ENCODE measurements at regions not wholly inside any gene's neighbourhood (a gene's known extent, or its start where the extent isn't known, plus 50 kb on each side); places are given as distances from the start of the nearest gene placed in this dataset.

DNA sequence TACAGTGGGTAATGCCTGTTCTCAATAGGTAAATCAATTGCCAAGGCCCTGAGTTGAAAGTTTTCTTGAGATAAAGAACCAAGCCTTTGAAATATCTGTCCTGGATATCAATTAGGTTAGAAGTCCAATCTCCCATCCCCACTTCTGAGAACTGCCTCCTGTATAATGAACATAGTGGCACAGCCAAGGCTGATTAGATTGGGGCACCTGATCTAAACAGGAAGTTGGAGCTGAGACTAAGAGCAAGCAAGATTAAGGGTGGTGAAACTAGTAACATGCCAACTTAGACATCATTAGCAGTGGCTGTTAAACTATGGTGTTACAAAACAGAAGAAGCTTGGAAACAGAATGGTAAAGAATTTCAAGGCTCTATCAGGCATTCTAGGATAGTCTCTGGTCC is 137.7 kb upstream of the TMEM108 start:
- no peaks in the 10 kb centered on the region for H3K36me3 Mint-ChIP-seq
- H3K27ac Mint-ChIP-seq, result no peak overlapping the region
- CTCF ChIA-PET (ENCODE audit: partially characterized antibody), result no interaction called here
- H3K27me3 ChIP-seq (ENCODE audit: insufficient read depth, low read length), result no peaks in the 10 kb centered on the region
- no peak overlapping the region for H3K27ac ChIP-seq (ENCODE audit: low read depth, low read length)
- no peaks in the 10 kb centered on the region for H3K27me3 Mint-ChIP-seq
- no peak for DNase-seq
- H3K9me3 ChIP-seq (ENCODE audit: control insufficient read depth in 1 of 2, low read length in 2 of 2), result no peaks in the 10 kb centered on the region
- H3K9me3 Mint-ChIP-seq, result peaks cover 0 to 2% (median 0%) of the 10 kb centered on the region in 8 donors
- no peak overlapping the region for H3K4me3 Mint-ChIP-seq
- H3K4me3 ChIP-seq (ENCODE audit: low read length in 2 of 2), result no peak overlapping the region
- no peaks in the 10 kb centered on the region for H3K4me1 Mint-ChIP-seq
- intact Hi-C loops (cut with micrococcal nuclease), result no loop called here
- POLR2A ChIA-PET (ENCODE audit: partially characterized antibody), result no interaction called here
- H3K36me3 ChIP-seq (ENCODE audit: insufficient read depth, low read length), result no peaks in the 10 kb centered on the region
- H3K4me1 ChIP-seq (ENCODE audit: insufficient read depth, low read length), result no peaks in the 10 kb centered on the region

DNA sequence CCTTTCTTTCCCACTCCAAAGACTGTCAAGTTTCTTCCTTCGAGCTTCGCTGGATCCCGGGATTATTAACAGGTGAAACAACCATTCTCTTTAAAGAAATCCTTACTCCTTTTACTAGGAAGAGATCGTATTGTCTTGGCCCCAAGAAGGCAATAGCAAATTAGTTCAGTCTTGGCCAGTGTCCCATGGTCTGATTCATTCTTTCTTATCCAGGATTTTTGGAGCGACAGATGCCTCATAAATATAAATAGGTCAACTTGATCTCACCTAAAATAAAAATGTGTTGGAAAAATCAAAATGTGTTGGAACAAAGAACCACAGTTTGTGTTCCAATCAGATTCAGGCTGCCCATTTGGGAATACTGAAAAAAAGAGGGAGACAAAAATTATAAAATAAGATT is 140.1 kb upstream of the TMEM108 start:
- Histone ChIP-seq H3K27ac (ENCODE audit: low read depth, low read length) (no peak overlapping the region), H3K27me3 (ENCODE audit: insufficient read depth, low read length) (no peaks in the 10 kb centered on the region), H3K9me3 (ENCODE audit: control insufficient read depth in 1 of 2, low read length in 2 of 2) (no peaks in the 10 kb centered on the region), H3K36me3 (ENCODE audit: insufficient read depth, low read length) (no peaks in the 10 kb centered on the region), H3K4me3 (ENCODE audit: low read length in 2 of 2) (no peak overlapping the region), H3K4me1 (ENCODE audit: insufficient read depth, low read length) (no peaks in the 10 kb centered on the region)
- Mint-ChIP-seq H3K27me3 (no peaks in the 10 kb centered on the region), H3K9me3 (peaks cover 0 to 1% (median 0%) of the 10 kb centered on the region in 8 donors), H3K36me3 (no peaks in the 10 kb centered on the region), H3K4me1 (no peaks in the 10 kb centered on the region), H3K27ac (no peak overlapping the region), H3K4me3 (no peak overlapping the region)
- DNase-seq, result no peak
- ChIA-PET POLR2A (ENCODE audit: partially characterized antibody) (no interaction called here), CTCF (ENCODE audit: partially characterized antibody) (no interaction called here)
- intact Hi-C loops (cut with micrococcal nuclease), result no loop called here

DNA sequence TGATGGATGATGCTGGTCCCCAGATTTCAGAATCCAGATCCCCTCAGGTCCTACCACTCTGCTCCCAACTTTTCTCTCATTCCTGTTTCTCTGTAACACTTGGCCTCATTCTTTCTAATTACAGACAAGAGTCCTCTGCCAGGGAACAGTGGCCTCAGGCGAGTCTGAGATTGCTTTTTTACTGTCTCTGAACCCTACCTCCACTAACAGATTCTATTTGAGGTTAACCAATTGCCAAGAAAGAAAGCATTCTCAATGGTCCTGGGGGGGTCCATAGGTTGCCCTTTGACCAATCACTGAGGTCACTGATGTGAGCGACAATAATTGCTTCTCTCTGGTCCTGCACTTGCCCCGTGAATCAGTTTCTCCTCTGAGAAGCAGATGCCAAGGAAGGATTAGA is 145.2 kb upstream of the TMEM108 start:
- no peaks in the 10 kb centered on the region for H3K9me3 ChIP-seq (ENCODE audit: control insufficient read depth in 1 of 2, low read length in 2 of 2)
- Mint-ChIP-seq H3K4me1 (no peaks in the 10 kb centered on the region), H3K9me3 (peaks cover 0 to 4% (median 0%) of the 10 kb centered on the region in 8 donors), H3K36me3 (no peaks in the 10 kb centered on the region), H3K4me3 (no peak overlapping the region), H3K27me3 (no peaks in the 10 kb centered on the region), H3K27ac (no peak overlapping the region)
- intact Hi-C loops (cut with micrococcal nuclease), result no loop called here
- H3K36me3 ChIP-seq (ENCODE audit: insufficient read depth, low read length), result no peaks in the 10 kb centered on the region
- H3K27me3 ChIP-seq (ENCODE audit: insufficient read depth, low read length), result no peaks in the 10 kb centered on the region
- H3K27ac ChIP-seq (ENCODE audit: low read depth, low read length), result no peak overlapping the region
- POLR2A ChIA-PET (ENCODE audit: partially characterized antibody), result no interaction called here
- DNase-seq, result no peak
- H3K4me3 ChIP-seq (ENCODE audit: low read length in 2 of 2), result no peak overlapping the region
- H3K4me1 ChIP-seq (ENCODE audit: insufficient read depth, low read length), result no peaks in the 10 kb centered on the region
- CTCF ChIA-PET (ENCODE audit: partially characterized antibody), result no interaction called here

DNA sequence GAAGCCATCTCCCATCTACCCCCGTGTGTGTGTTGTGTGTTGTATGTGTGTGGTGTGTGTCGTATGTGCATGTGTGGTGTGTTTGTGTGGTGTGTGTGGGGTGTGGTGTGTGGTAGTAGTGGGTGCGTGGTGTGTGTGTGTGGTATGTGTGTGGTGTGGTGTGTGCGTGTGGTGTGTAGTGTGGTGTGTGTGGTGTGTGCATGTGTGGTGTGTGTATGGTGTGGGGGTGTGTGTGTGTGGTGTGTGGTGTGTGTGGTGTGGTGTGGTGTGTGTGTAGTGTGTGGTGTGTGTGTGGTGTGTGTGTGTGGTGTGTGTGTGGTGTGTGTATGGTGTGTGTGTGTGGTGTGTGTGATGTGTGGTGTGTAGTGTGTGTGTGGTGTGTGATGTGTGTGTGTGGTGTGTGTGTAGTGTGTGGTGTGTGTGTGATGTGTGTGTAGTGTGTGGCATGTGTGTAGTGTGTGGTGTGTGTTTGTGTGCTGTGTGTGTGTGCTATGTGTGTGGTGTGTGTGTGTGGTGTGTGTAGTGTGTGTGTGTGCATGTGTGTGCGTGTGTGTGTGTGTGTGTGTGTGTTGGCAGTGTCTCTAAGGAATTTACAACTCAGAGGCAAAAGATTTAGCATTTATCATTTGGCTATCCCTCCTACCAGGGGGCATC is 156.3 kb upstream of the TMEM108 start:
- no peak for DNase-seq
- POLR2A ChIA-PET (ENCODE audit: partially characterized antibody), result no interaction called here
- no peaks in the 10 kb centered on the region for H3K9me3 ChIP-seq (ENCODE audit: control insufficient read depth in 1 of 2, low read length in 2 of 2)
- no peaks in the 10 kb centered on the region for H3K27me3 ChIP-seq (ENCODE audit: insufficient read depth, low read length)
- H3K36me3 Mint-ChIP-seq, result no peaks in the 10 kb centered on the region
- peaks cover 0 to 4% (median 0%) of the 10 kb centered on the region in 8 donors for H3K9me3 Mint-ChIP-seq
- no peaks in the 10 kb centered on the region for H3K4me1 ChIP-seq (ENCODE audit: insufficient read depth, low read length)
- H3K4me3 Mint-ChIP-seq, result no peak overlapping the region
- no peaks in the 10 kb centered on the region for H3K36me3 ChIP-seq (ENCODE audit: insufficient read depth, low read length)
- no peak overlapping the region for H3K27ac Mint-ChIP-seq
- H3K27ac ChIP-seq (ENCODE audit: low read depth, low read length), result no peak overlapping the region
- CTCF ChIA-PET (ENCODE audit: partially characterized antibody), result no interaction called here
- no peaks in the 10 kb centered on the region for H3K4me1 Mint-ChIP-seq
- H3K27me3 Mint-ChIP-seq, result peaks cover 2 to 3% of the 10 kb centered on the region in 2 donors
- no peak overlapping the region for H3K4me3 ChIP-seq (ENCODE audit: low read length in 2 of 2)
- intact Hi-C loops (cut with micrococcal nuclease), result no loop called here

DNA sequence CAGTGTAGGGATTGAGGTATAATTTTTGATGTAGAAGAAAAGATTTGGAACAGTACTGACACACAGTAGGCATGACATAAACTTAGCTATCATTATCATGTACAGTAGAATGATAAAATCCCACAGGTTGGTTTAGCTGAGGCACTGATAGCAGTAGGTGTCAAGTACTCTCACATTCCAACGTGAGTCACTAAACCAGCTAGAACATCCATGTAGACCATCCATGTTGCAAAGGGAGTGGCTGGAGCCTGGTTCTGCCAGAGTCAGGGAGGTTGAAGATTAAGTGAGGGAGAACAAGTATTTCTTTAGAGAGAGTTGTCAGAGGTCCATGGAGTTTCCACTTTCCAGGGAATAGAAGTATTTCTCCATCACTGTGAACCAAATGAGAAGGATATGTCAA is 157.2 kb upstream of the TMEM108 start:
- Mint-ChIP-seq H3K27ac (no peak overlapping the region), H3K4me3 (no peak overlapping the region), H3K4me1 (no peaks in the 10 kb centered on the region), H3K9me3 (peaks cover 0 to 4% (median 0%) of the 10 kb centered on the region in 8 donors), H3K27me3 (peaks cover 2 to 3% of the 10 kb centered on the region in 2 donors), H3K36me3 (no peaks in the 10 kb centered on the region)
- intact Hi-C loops (cut with micrococcal nuclease), result no loop called here
- no peaks in the 10 kb centered on the region for H3K9me3 ChIP-seq (ENCODE audit: control insufficient read depth in 1 of 2, low read length in 2 of 2)
- H3K36me3 ChIP-seq (ENCODE audit: insufficient read depth, low read length), result no peaks in the 10 kb centered on the region
- ChIA-PET POLR2A (ENCODE audit: partially characterized antibody) (no interaction called here), CTCF (ENCODE audit: partially characterized antibody) (no interaction called here)
- H3K27me3 ChIP-seq (ENCODE audit: insufficient read depth, low read length), result no peaks in the 10 kb centered on the region
- H3K4me1 ChIP-seq (ENCODE audit: insufficient read depth, low read length), result no peaks in the 10 kb centered on the region
- H3K4me3 ChIP-seq (ENCODE audit: low read length in 2 of 2), result no peak overlapping the region
- no peak for DNase-seq
- no peak overlapping the region for H3K27ac ChIP-seq (ENCODE audit: low read depth, low read length)

DNA sequence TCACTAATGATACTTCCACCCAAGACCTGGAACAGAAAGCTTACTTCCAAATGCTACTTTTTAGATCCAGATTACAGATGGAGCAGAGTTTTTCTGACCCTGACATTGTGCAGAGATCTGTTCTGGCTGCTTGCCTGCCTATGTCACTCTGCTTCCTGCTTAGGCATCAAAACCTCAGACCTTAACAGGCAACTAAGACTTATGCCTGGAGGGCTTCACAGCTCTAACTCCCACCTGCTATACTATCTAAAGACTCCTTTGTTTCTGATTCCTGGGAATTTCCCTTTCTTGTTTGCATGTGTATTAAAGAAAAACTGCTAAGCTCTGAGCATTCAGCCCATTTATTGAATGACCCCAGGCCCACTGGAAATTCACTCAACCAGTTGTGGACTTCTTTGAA is 157.4 kb upstream of the NPHP3 start:
- Histone ChIP-seq H3K27me3 (ENCODE audit: insufficient read depth, low read length) (no peaks in the 10 kb centered on the region), H3K4me1 (ENCODE audit: insufficient read depth, low read length) (no peaks in the 10 kb centered on the region), H3K36me3 (ENCODE audit: insufficient read depth, low read length) (no peaks in the 10 kb centered on the region), H3K9me3 (ENCODE audit: control insufficient read depth in 1 of 2, low read length in 2 of 2) (no peaks in the 10 kb centered on the region), H3K4me3 (ENCODE audit: low read length in 2 of 2) (no peak overlapping the region), H3K27ac (ENCODE audit: low read depth, low read length) (no peak overlapping the region)
- Mint-ChIP-seq H3K4me3 (no peak overlapping the region), H3K27ac (no peak overlapping the region), H3K36me3 (no peaks in the 10 kb centered on the region), H3K27me3 (peaks cover 1 to 2% of the 10 kb centered on the region in 2 donors), H3K4me1 (no peaks in the 10 kb centered on the region), H3K9me3 (peaks cover 0 to 4% (median 0%) of the 10 kb centered on the region in 8 donors)
- intact Hi-C loops (cut with micrococcal nuclease), result no loop called here
- POLR2A ChIA-PET (ENCODE audit: partially characterized antibody), result no interaction called here
- no peak for DNase-seq
- CTCF ChIA-PET (ENCODE audit: partially characterized antibody), result no interaction called here

DNA sequence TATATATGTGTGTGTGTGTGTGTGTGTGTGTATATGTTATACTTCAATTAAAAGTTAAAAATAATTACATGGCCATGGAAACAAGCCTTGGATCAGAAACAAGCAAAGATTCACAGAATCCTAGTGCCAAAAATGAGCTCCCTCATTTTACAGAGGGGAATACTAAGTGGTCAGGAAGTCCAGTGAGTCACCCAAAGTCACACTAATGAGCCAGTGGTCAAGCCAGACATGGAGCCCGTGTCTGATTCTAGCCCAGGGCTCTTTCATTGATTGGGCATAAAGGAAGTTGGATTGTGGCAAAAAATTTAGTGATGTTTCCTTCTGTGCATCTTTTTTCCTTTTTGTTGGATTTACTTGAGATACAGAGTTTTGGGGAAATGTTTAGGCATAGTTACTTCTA is 152.5 kb upstream of the NPHP3 start:
- H3K27me3 Mint-ChIP-seq, result peaks cover 3 to 4% of the 10 kb centered on the region in 2 donors
- intact Hi-C loops (cut with micrococcal nuclease), result no loop called here
- H3K9me3 ChIP-seq (ENCODE audit: control insufficient read depth in 1 of 2, low read length in 2 of 2), result no peaks in the 10 kb centered on the region
- no peak overlapping the region for H3K27ac ChIP-seq (ENCODE audit: low read depth, low read length)
- peaks cover 0 to 3% (median 0%) of the 10 kb centered on the region in 8 donors for H3K9me3 Mint-ChIP-seq
- ChIA-PET CTCF (ENCODE audit: partially characterized antibody) (no interaction called here), POLR2A (ENCODE audit: partially characterized antibody) (no interaction called here)
- no peaks in the 10 kb centered on the region for H3K36me3 ChIP-seq (ENCODE audit: insufficient read depth, low read length)
- H3K4me3 Mint-ChIP-seq, result no peak overlapping the region
- H3K4me1 ChIP-seq (ENCODE audit: insufficient read depth, low read length), result no peaks in the 10 kb centered on the region
- H3K27ac Mint-ChIP-seq, result no peak overlapping the region
- H3K4me1 Mint-ChIP-seq, result no peaks in the 10 kb centered on the region
- H3K36me3 Mint-ChIP-seq, result no peaks in the 10 kb centered on the region
- H3K27me3 ChIP-seq (ENCODE audit: insufficient read depth, low read length), result no peaks in the 10 kb centered on the region
- H3K4me3 ChIP-seq (ENCODE audit: low read length in 2 of 2), result no peak overlapping the region
- DNase-seq, result no peak

DNA sequence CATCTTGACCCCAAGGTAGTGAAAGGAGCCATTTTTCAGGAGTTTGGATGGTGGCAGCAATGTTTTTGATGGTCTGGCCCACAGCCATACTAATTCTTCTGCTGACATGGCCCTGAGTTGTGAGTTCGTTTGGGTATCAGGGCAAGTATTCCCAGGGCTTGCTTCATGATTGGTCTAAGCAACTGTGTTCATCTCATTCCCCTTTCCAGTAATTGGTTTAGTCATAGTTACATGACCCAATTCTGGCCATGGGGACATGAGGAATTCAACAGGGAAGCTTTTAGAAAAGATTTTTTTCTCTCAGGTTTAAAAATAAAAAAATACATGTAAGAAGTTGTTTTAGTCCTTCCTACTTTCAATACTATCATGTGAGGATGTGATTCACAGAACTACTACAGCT is 150.5 kb upstream of the NPHP3 start:
- H3K4me3 Mint-ChIP-seq, result no peak overlapping the region
- ChIA-PET POLR2A (ENCODE audit: partially characterized antibody) (no interaction called here), CTCF (ENCODE audit: partially characterized antibody) (no interaction called here)
- Histone ChIP-seq H3K4me1 (ENCODE audit: insufficient read depth, low read length) (no peaks in the 10 kb centered on the region), H3K36me3 (ENCODE audit: insufficient read depth, low read length) (no peaks in the 10 kb centered on the region), H3K9me3 (ENCODE audit: control insufficient read depth in 1 of 2, low read length in 2 of 2) (no peaks in the 10 kb centered on the region), H3K27ac (ENCODE audit: low read depth, low read length) (no peak overlapping the region), H3K4me3 (ENCODE audit: low read length in 2 of 2) (no peak overlapping the region), H3K27me3 (ENCODE audit: insufficient read depth, low read length) (no peaks in the 10 kb centered on the region)
- peaks cover 0 to 3% (median 0%) of the 10 kb centered on the region in 8 donors for H3K9me3 Mint-ChIP-seq
- intact Hi-C loops (cut with micrococcal nuclease), result no loop called here
- H3K36me3 Mint-ChIP-seq, result no peaks in the 10 kb centered on the region
- DNase-seq, result no peak
- H3K27me3 Mint-ChIP-seq, result peaks cover 4 to 6% of the 10 kb centered on the region in 2 donors
- no peaks in the 10 kb centered on the region for H3K4me1 Mint-ChIP-seq
- H3K27ac Mint-ChIP-seq, result no peak overlapping the region
